Right lobe of liver (tissue), 6 donors: ENCODE measurements at regions not wholly inside any gene's neighbourhood (a gene's known extent, or its start where the extent isn't known, plus 50 kb on each side); places are given as distances from the start of the nearest gene placed in this dataset.

Experiments used
- ATAC-seq, 4 donors: fragments of 200-7000 bp; cut with Tn5 transposase; one replicate each; pipeline ENCODE4 v1.9.1; 2020; ENCODE audit warnings: mild to moderate bottlenecking in 4 of 4, moderate library complexity in 4 of 4
- DNase-seq, 3 donors: peaks; one replicate each; pipeline ENCODE4 v3.0.0-alpha.2; 2020
- H3K27ac ChIP-seq, 3 donors: fragments of 200-600 bp; one replicate each; pipeline ENCODE4 v1.8.0; 2022
- H3K27me3 ChIP-seq, 2 donors: fragments of 200-600 bp; one replicate each; pipeline ENCODE4 v1.8.0; 2022
- H3K36me3 ChIP-seq, 4 donors: fragments of 200-600 bp; sonication (generic) in 1 of 4; one replicate each; pipeline versions ENCODE4 v1.5.1 to v1.8.0; 2017 to 2022; ENCODE audit warnings: control low read depth in 1 of 4
- H3K4me1 ChIP-seq, 4 donors: fragments of 200-600 bp; sonication (generic) in 1 of 4; one replicate each; pipeline versions ENCODE4 v1.5.1 to v1.8.0; 2017 to 2022; ENCODE audit warnings: control low read depth in 1 of 4
- H3K4me3 ChIP-seq, 3 donors: fragments of 200-600 bp; one replicate each; pipeline ENCODE4 v1.8.0; 2022
- H3K9me3 ChIP-seq, 4 donors: fragments of 200-600 bp; sonication (generic) in 1 of 4; one replicate each; pipeline versions ENCODE4 v1.5.1 to v1.8.0; 2017 to 2022; ENCODE audit warnings: control low read depth in 1 of 4
- POLR2A ChIP-seq: fragments of 450-650 bp; IDR thresholded peaks from one replicate; pipeline ENCODE4 v1.6.1; 2017; ENCODE audit warnings: antibody characterized with exemption, mild to moderate bottlenecking
- WGBS: methylation state at CpG from one replicate; pipeline ENCODE4 v1.1.6; 2018; ENCODE audit warnings: low coverage, low lambda C conversion rate; ENCODE audit not compliant: insufficient coverage; ENCODE audit errors: missing lambda C conversion rate; 5-methylcytosine and 5-hydroxymethylcytosine counted together
- intact Hi-C, 2 donors: fragments of 100-400 bp; cut with DNase I; formaldehyde crosslinking; loops; one replicate each; pipeline versions ENCODE4 v1.11.2 to v1.14.1; 2022
- TF ChIP-seq, protein P1 (sequence below), 4 donors: fragments of 200-600 bp in 3 of 4; fragments of 450-650 bp in 1 of 4; IDR thresholded peaks; one replicate each; pipeline versions ENCODE4 v1.5.1 to v1.8.0; 2016 to 2022; ENCODE audit warnings: antibody characterized with exemption in 4 of 4, mild to moderate bottlenecking in 2 of 4
- donor health status: DM: no; HTN: yes; CAD: no.
- donor health status: DM: no; HTN: no; CAD: no.
- donor health status: DM: no; HTN: no; CAD: no.
- donor health status: DM: no; HTN: yes; CAD: no.
- donor health status: DM: no; HTN: yes; CAD: no.

DNA sequence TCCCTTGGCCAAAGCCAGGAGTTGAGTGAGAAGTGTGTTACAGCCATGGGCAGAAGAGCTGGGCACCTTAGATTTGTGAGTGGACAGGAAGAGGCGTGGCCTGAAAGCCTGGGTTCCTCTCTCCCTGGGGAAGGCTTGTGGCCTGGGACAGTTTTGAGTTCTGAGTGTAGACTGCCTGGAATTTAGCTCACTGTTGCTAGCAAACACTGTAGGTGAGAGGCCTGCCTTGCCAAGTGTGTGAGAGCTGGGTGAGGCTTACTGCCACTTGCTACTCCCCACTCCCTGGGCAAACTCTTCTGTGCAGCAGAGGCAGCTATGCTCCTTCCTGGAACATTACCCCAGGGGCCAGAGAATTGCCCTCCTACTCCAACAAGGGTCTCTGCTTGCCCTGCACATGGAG, 150.0 kb upstream of the GALNT5 start:
- Histone ChIP-seq H3K4me3 (no peak overlapping the region), H3K36me3 (no peaks in the 10 kb centered on the region), H3K4me1 (peaks cover 0 to 2% (median 0%) of the 10 kb centered on the region in 4 donors), H3K27ac (no peak overlapping the region), H3K9me3 (no peaks in the 10 kb centered on the region), H3K27me3 (no peaks in the 10 kb centered on the region)
- ATAC-seq (no peak), DNase-seq (no peak)
- no CpG with 5 or more reads among the region's 1 CpG for WGBS
- intact Hi-C loops = no loop called here
- no peak for TF ChIP-seq POLR2A
- TF ChIP-seq, protein P1, sequence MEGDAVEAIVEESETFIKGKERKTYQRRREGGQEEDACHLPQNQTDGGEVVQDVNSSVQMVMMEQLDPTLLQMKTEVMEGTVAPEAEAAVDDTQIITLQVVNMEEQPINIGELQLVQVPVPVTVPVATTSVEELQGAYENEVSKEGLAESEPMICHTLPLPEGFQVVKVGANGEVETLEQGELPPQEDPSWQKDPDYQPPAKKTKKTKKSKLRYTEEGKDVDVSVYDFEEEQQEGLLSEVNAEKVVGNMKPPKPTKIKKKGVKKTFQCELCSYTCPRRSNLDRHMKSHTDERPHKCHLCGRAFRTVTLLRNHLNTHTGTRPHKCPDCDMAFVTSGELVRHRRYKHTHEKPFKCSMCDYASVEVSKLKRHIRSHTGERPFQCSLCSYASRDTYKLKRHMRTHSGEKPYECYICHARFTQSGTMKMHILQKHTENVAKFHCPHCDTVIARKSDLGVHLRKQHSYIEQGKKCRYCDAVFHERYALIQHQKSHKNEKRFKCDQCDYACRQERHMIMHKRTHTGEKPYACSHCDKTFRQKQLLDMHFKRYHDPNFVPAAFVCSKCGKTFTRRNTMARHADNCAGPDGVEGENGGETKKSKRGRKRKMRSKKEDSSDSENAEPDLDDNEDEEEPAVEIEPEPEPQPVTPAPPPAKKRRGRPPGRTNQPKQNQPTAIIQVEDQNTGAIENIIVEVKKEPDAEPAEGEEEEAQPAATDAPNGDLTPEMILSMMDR (IDR thresholded peaks at IDR 0.05) = no peak

DNA sequence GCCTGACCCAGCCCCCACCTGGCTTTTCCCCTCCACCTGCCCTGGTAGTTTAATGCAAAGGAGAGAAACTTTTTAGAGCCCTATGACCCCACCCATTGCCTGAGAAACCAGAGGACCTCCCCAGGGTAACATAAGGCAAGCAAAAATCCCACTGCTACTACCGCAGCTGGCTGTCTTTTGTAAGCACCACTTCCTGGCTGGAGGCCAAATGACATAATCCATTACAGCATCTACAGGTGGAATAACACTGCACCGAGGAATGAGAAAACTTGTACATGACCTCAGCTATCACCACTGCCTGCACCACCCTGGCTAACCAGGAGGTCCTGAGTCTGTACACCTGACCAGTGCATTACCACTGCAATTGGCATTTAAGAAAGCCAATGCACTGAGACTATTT, 149.6 kb upstream of the GALNT5 start:
- WGBS = 50% methylated on average over 1 of the region's 2 CpGs

DNA sequence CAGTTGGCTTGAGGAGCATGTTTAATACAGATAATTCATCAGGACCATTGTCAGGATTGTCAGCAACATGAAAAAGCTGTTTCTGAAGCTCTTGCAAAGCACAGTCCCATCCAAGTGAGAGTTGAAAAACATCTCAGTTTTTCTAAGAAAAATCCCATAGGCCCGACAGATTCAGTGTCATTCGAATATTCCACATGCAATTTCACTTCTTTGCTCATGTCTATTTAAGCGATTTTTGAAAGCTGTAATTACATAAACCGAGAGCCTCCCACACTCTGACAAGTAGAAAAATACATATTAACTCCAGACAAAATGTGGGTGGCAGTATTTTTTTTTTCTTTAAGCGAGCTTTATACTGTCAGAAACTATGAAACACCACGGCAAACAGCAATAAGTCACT, 134.7 kb upstream of the GALNT5 start:
- H3K4me1 ChIP-seq = no peaks in the 10 kb centered on the region

More for the DNA sequence above, 149.6 kb upstream of the GALNT5 start:
- TF ChIP-seq, protein P1 (IDR thresholded peaks at IDR 0.05) = no peak
- no peak for TF ChIP-seq POLR2A
- peaks cover 0 to 2% (median 0%) of the 10 kb centered on the region in 4 donors for H3K4me1 ChIP-seq
- no peak overlapping the region for H3K4me3 ChIP-seq
- H3K27me3 ChIP-seq = no peaks in the 10 kb centered on the region
- H3K9me3 ChIP-seq = no peaks in the 10 kb centered on the region
- no peaks in the 10 kb centered on the region for H3K36me3 ChIP-seq
- no peak for DNase-seq
- intact Hi-C loops = no loop called here
- ATAC-seq = peak in 1 of 4 donors; percentile 38
- H3K27ac ChIP-seq = no peak overlapping the region

DNA sequence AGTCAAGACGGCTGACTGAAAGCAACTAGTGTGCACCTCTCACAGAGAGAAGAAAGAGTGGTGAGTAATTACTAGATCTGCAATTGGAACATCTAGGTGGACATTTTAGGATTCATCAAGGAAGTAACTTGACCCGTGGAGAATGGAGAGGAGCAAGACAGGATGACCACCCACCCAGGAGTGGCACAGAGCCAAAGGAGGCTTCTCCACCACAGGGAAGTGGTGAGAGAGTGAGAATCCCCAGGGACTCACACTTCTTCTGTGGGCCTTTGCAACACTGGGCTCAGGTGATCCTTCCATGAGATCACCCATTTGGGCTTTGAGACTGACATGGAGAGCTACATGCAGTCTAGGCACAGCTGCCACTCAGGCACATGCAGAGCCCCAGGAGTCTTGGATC, 132.8 kb upstream of the GALNT5 start:
- H3K9me3 ChIP-seq = no peaks in the 10 kb centered on the region
- ATAC-seq (no peak), DNase-seq (no peak)
- 14% methylated on average over 2 of the region's 2 CpGs for WGBS
- no peaks in the 10 kb centered on the region for H3K4me1 ChIP-seq
- intact Hi-C loops = no loop called here
- H3K4me3 ChIP-seq = no peak overlapping the region
- TF ChIP-seq, protein P1 (IDR thresholded peaks at IDR 0.05) = no peak
- no peak for TF ChIP-seq POLR2A
- no peaks in the 10 kb centered on the region for H3K27me3 ChIP-seq
- H3K36me3 ChIP-seq = no peaks in the 10 kb centered on the region
- no peak overlapping the region for H3K27ac ChIP-seq

More for the DNA sequence above, 134.7 kb upstream of the GALNT5 start:
- Histone ChIP-seq H3K36me3 (no peaks in the 10 kb centered on the region), H3K27me3 (no peaks in the 10 kb centered on the region), H3K4me3 (no peak overlapping the region), H3K27ac (no peak overlapping the region), H3K9me3 (no peaks in the 10 kb centered on the region)
- intact Hi-C loops = no loop called here
- DNase-seq (no peak), ATAC-seq (no peak)
- TF ChIP-seq, protein P1 (IDR thresholded peaks at IDR 0.05) = no peak
- TF ChIP-seq POLR2A = no peak
- 56% methylated on average over 6 of the region's 6 CpGs for WGBS

DNA sequence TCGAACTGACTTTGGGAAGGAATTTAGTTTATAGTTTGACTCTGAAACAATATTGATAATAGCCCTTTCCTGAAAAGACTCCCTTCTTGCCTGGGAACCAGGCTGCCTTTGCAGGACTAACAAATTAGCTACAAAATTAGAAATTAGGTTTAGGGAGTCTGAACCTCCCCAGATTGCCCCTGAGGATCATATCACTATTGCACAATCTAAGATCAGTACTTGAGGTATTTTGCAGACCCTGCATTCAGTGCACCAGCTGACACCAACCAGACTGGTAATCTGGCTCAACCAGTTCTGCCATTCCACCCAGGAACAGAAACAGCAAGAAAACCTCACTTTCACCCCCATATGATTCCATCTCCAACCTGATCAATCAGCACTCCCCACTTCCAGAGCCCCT, 131.8 kb upstream of the GALNT5 start:
- Histone ChIP-seq H3K4me3 (no peak overlapping the region), H3K9me3 (no peaks in the 10 kb centered on the region), H3K27ac (no peak overlapping the region), H3K27me3 (no peaks in the 10 kb centered on the region), H3K36me3 (no peaks in the 10 kb centered on the region), H3K4me1 (no peaks in the 10 kb centered on the region)
- no peak for ATAC-seq
- intact Hi-C loops = no loop called here
- no peak for TF ChIP-seq POLR2A
- TF ChIP-seq, protein P1 (IDR thresholded peaks at IDR 0.05) = no peak
- WGBS = 47% methylated on average over 1 of the region's 1 CpG
- no peak for DNase-seq
